Transverse colon (tissue), 4 donors: ENCODE measurements at regions not wholly inside any gene's neighbourhood (a gene's known extent, or its start where the extent isn't known, plus 50 kb on each side); places are given as distances from the start of the nearest gene placed in this dataset.

Source experiments
- EP300 ChIP-seq: sonication (generic); formaldehyde crosslinking; IDR thresholded peaks from one replicate; pipeline ENCODE4 v1.6.1; 2017; ENCODE audit warnings: antibody characterized with exemption, low read depth
- POLR2A ChIP-seq: fragments of 450-650 bp; IDR thresholded peaks from one replicate; pipeline ENCODE4 v1.6.1; 2016; ENCODE audit warnings: antibody characterized with exemption, mild to moderate bottlenecking, moderate library complexity
- POLR2AphosphoS5 ChIP-seq, 3 donors: sonication (generic); formaldehyde crosslinking; IDR thresholded peaks; one replicate each; pipeline ENCODE4 v1.6.1; 2016; ENCODE audit warnings: antibody characterized with exemption in 3 of 3
- TF ChIP-seq, protein P1 (sequence below), 5 experiments: fragments of 200-600 bp in 3 of 5; fragments of 450-650 bp in 2 of 5; sonication (generic) in 3 of 5; IDR thresholded peaks; 1 replicate in 2 of 5; 2 replicates in 3 of 5; pipeline ENCODE4 v1.5.1; 2016 to 2017; ENCODE audit warnings: antibody characterized with exemption in 5 of 5, inconsistent platforms in 3 of 5, mild to moderate bottlenecking in 2 of 5, moderate library complexity in 1 of 5

DNA sequence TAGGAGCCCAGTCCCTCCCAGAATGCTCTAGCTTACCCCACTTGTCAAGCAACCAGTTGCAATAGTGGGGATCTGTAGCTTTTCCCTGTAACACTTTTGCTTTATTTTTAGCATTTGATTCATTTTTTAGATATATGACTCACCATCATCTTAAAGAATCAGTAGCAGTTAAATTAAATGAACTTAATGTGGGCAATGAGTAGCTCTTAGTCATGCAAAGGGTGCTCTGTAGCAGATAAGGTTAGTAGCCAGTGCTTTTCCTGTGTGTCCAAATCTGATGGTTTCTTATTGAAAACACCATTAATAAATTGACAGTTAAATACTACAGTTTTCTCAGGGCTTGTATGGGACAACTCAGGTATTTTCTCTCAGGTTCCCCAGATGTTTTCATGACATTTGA lies 311.8 kb downstream of the RERGL start:
- TF ChIP-seq, protein P1, sequence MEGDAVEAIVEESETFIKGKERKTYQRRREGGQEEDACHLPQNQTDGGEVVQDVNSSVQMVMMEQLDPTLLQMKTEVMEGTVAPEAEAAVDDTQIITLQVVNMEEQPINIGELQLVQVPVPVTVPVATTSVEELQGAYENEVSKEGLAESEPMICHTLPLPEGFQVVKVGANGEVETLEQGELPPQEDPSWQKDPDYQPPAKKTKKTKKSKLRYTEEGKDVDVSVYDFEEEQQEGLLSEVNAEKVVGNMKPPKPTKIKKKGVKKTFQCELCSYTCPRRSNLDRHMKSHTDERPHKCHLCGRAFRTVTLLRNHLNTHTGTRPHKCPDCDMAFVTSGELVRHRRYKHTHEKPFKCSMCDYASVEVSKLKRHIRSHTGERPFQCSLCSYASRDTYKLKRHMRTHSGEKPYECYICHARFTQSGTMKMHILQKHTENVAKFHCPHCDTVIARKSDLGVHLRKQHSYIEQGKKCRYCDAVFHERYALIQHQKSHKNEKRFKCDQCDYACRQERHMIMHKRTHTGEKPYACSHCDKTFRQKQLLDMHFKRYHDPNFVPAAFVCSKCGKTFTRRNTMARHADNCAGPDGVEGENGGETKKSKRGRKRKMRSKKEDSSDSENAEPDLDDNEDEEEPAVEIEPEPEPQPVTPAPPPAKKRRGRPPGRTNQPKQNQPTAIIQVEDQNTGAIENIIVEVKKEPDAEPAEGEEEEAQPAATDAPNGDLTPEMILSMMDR (IDR thresholded peaks at IDR 0.05), result no peak
- no peak for TF ChIP-seq POLR2AphosphoS5 (IDR thresholded peaks at IDR 0.05)
- no peak for TF ChIP-seq POLR2A
- TF ChIP-seq EP300, result no peak
